Thyroid gland (tissue), 4 donors: ENCODE measurements at regions not wholly inside any gene's neighbourhood (a gene's known extent, or its start where the extent isn't known, plus 50 kb on each side); places are given as distances from the start of the nearest gene placed in this dataset.

Experiments
- DNase-seq, 2 donors: peaks; one replicate each; pipeline ENCODE4 v3.0.0-alpha.2; 2019
- H3K27ac ChIP-seq, 3 donors: fragments of 200-600 bp; sonication (generic); 1 replicate in 2 of 3; 2 replicates in 1 of 3; pipeline ENCODE4 v1.5.1; 2016 to 2019; ENCODE audit warnings: mild to moderate bottlenecking in 1 of 3, moderate library complexity in 1 of 3
- H3K27me3 ChIP-seq: fragments of 200-600 bp; sonication (generic); one replicate; pipeline ENCODE4 v1.5.1; 2019
- H3K36me3 ChIP-seq, 2 donors: fragments of 200-600 bp; sonication (generic); one replicate each; pipeline ENCODE4 v1.5.1; 2016 to 2019
- H3K4me1 ChIP-seq, 2 donors: fragments of 200-600 bp; sonication (generic); one replicate each; pipeline ENCODE4 v1.5.1; 2017 to 2019
- H3K4me3 ChIP-seq, 3 donors: fragments of 200-600 bp; sonication (generic); replicated peaks in 1 of 3; 1 replicate in 2 of 3; 2 replicates in 1 of 3; pipeline ENCODE4 v1.5.1; 2016; ENCODE audit warnings: mild to moderate bottlenecking in 1 of 3
- H3K9me3 ChIP-seq: fragments of 200-600 bp; sonication (generic); one replicate; pipeline ENCODE4 v1.5.1; 2017
- CTCF ChIP-seq, 6 experiments: fragments of 200-600 bp in 3 of 6; fragments of 450-650 bp in 3 of 6; sonication (generic) in 3 of 6; IDR thresholded peaks; one replicate each; pipeline ENCODE4 v1.5.1; 2016 to 2019; ENCODE audit warnings: antibody characterized with exemption in 6 of 6, mild to moderate bottlenecking in 2 of 6, inconsistent platforms in 1 of 6, moderate library complexity in 1 of 6
- POLR2A ChIP-seq, 2 donors: fragments of 450-650 bp; IDR thresholded peaks; one replicate each; pipeline ENCODE4 v1.6.1; 2017; ENCODE audit warnings: antibody characterized with exemption in 2 of 2, mild to moderate bottlenecking in 2 of 2, moderate library complexity in 1 of 2
- WGBS, 2 donors: methylation state at CpG; one replicate each; pipeline ENCODE4 v1.1.5; 2017; 5-methylcytosine and 5-hydroxymethylcytosine counted together
- intact Hi-C: fragments of 100-400 bp; cut with DNase I; formaldehyde crosslinking; loops from one replicate; pipeline ENCODE4 v1.15.1; 2023

- Histone ChIP-seq H3K27ac (no peak overlapping the region), H3K27me3 (no peaks in the 10 kb centered on the region), H3K4me3 (no peak overlapping the region), H3K36me3 (no peaks in the 10 kb centered on the region), H3K9me3 (no peaks in the 10 kb centered on the region), H3K4me1 (no peaks in the 10 kb centered on the region)
- intact Hi-C loops, result no loop called here
- TF ChIP-seq CTCF (IDR thresholded peaks at IDR 0.05) (no peak), POLR2A (IDR thresholded peaks at IDR 0.05) (no peak)
- 70 to 73% methylated on average over 3 of the region's 3 CpGs for WGBS, 2 donors
- no peak for DNase-seq
Measured at GRCh38 chr11:81895258-81895657, 838.4 kb downstream of the FAM181B start.

GRCh38 chr11:81892770-81893635, 840.7 kb downstream of the FAM181B start:
- H3K27me3 ChIP-seq, result no peaks in the 10 kb centered on the region
- H3K9me3 ChIP-seq, result no peaks in the 10 kb centered on the region
- no peak for DNase-seq
- no peaks in the 10 kb centered on the region for H3K36me3 ChIP-seq
- no peak for TF ChIP-seq POLR2A (IDR thresholded peaks at IDR 0.05)
- TF ChIP-seq CTCF (IDR thresholded peaks at IDR 0.05), result no peak
- H3K27ac ChIP-seq, result no peak overlapping the region
- 93 to 96% methylated on average over 4 to 6 of the region's 7 CpGs for WGBS, 2 donors
- no peaks in the 10 kb centered on the region for H3K4me1 ChIP-seq
- H3K4me3 ChIP-seq, result no peak overlapping the region
- intact Hi-C loops, result no loop called here

- no peak for TF ChIP-seq POLR2A (IDR thresholded peaks at IDR 0.05)
- no peak for TF ChIP-seq CTCF (IDR thresholded peaks at IDR 0.05)
- intact Hi-C loops, result no loop called here
- H3K36me3 ChIP-seq, result no peaks in the 10 kb centered on the region
- WGBS, 2 donors, result 69 to 77% methylated on average over 1 of the region's 1 CpG
- no peak for DNase-seq
- no peak overlapping the region for H3K27ac ChIP-seq
- no peaks in the 10 kb centered on the region for H3K4me1 ChIP-seq
- no peak overlapping the region for H3K4me3 ChIP-seq
- no peaks in the 10 kb centered on the region for H3K9me3 ChIP-seq
- H3K27me3 ChIP-seq, result no peaks in the 10 kb centered on the region
Measured at GRCh38 chr11:81888391-81888790, 845.3 kb downstream of the FAM181B start.

GRCh38 chr11:81887671-81888070, 846.0 kb downstream of the FAM181B start:
- DNase-seq, result no peak
- TF ChIP-seq CTCF (IDR thresholded peaks at IDR 0.05) (no peak), POLR2A (IDR thresholded peaks at IDR 0.05) (no peak)
- Histone ChIP-seq H3K36me3 (no peaks in the 10 kb centered on the region), H3K9me3 (no peaks in the 10 kb centered on the region), H3K4me1 (no peaks in the 10 kb centered on the region), H3K27me3 (no peaks in the 10 kb centered on the region), H3K4me3 (no peak overlapping the region), H3K27ac (no peak overlapping the region)
- intact Hi-C loops, result no loop called here
- WGBS, 2 donors, result 97 to 98% methylated on average over 1 of the region's 1 CpG

- no peaks in the 10 kb centered on the region for H3K9me3 ChIP-seq
- H3K4me1 ChIP-seq, result no peaks in the 10 kb centered on the region
- TF ChIP-seq CTCF (IDR thresholded peaks at IDR 0.05) (no peak), POLR2A (IDR thresholded peaks at IDR 0.05) (no peak)
- H3K27me3 ChIP-seq, result no peaks in the 10 kb centered on the region
- WGBS, 2 donors, result 83 to 89% methylated on average over 2 of the region's 2 CpGs
- no peak overlapping the region for H3K4me3 ChIP-seq
- no peak overlapping the region for H3K27ac ChIP-seq
- DNase-seq, result no peak
- intact Hi-C loops, result no loop called here
- H3K36me3 ChIP-seq, result no peaks in the 10 kb centered on the region
Measured at GRCh38 chr11:81886406-81887075, 847.1 kb downstream of the FAM181B start.
